Left ventricle myocardium inferior (tissue), 1 donor: ENCODE measurements at regions not wholly inside any gene's neighbourhood (a gene's known extent, or its start where the extent isn't known, plus 50 kb on each side); places are given as distances from the start of the nearest gene placed in this dataset.

Source experiments
- DNase-seq: peaks from one replicate; pipeline ENCODE4 v3.0.0-alpha.2; 2020
- H3K27ac ChIP-seq: fragments of 200-600 bp; replicated peaks from 2 replicates; pipeline ENCODE4 v1.8.0; 2021
- H3K27me3 ChIP-seq: fragments of 200-600 bp; 2 replicates; pipeline ENCODE4 v1.8.0; 2021; ENCODE audit warnings: low read depth
- H3K36me3 ChIP-seq: fragments of 200-600 bp; 2 replicates; pipeline ENCODE4 v1.8.0; 2021
- H3K4me1 ChIP-seq: fragments of 200-600 bp; 2 replicates; pipeline ENCODE4 v1.8.0; 2021
- H3K4me3 ChIP-seq: fragments of 200-600 bp; 2 replicates; pipeline ENCODE4 v1.8.0; 2021; ENCODE audit warnings: mild to moderate bottlenecking, moderate library complexity
- H3K9me3 ChIP-seq: fragments of 200-600 bp; replicated peaks from 2 replicates; pipeline ENCODE4 v1.8.0; 2021
- intact Hi-C: fragments of 100-400 bp; cut with micrococcal nuclease; formaldehyde crosslinking; loops from one replicate; pipeline ENCODE4 v1.11.0; 2022
- TF ChIP-seq, protein P1 (sequence below): fragments of 200-600 bp; IDR thresholded peaks from 2 replicates; pipeline ENCODE4 v1.8.0; 2021; ENCODE audit warnings: antibody characterized with exemption, mild to moderate bottlenecking, borderline replicate concordance
- donor health status: DM: no; HTN: yes; CAD: no; lungs with severe emphysema.

GRCh38 chr4:71958978-71959377, 72.8 kb upstream of the NPFFR2 start:
- TF ChIP-seq, protein P1, sequence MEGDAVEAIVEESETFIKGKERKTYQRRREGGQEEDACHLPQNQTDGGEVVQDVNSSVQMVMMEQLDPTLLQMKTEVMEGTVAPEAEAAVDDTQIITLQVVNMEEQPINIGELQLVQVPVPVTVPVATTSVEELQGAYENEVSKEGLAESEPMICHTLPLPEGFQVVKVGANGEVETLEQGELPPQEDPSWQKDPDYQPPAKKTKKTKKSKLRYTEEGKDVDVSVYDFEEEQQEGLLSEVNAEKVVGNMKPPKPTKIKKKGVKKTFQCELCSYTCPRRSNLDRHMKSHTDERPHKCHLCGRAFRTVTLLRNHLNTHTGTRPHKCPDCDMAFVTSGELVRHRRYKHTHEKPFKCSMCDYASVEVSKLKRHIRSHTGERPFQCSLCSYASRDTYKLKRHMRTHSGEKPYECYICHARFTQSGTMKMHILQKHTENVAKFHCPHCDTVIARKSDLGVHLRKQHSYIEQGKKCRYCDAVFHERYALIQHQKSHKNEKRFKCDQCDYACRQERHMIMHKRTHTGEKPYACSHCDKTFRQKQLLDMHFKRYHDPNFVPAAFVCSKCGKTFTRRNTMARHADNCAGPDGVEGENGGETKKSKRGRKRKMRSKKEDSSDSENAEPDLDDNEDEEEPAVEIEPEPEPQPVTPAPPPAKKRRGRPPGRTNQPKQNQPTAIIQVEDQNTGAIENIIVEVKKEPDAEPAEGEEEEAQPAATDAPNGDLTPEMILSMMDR: no peak
- Histone ChIP-seq H3K4me3 (no peak overlapping the region), H3K36me3 (no peaks in the 10 kb centered on the region), H3K27me3 (no peaks in the 10 kb centered on the region), H3K9me3 (peaks cover 14% of the 10 kb centered on the region), H3K4me1 (no peaks in the 10 kb centered on the region), H3K27ac (no peak overlapping the region)
- DNase-seq: no peak
- intact Hi-C loops: no loop called here

GRCh38 chr4:71962622-71963264, 69.1 kb upstream of the NPFFR2 start:
- Histone ChIP-seq H3K36me3 (no peaks in the 10 kb centered on the region), H3K27ac (no peak overlapping the region), H3K4me3 (no peak overlapping the region), H3K9me3 (no peaks in the 10 kb centered on the region), H3K4me1 (no peaks in the 10 kb centered on the region), H3K27me3 (no peaks in the 10 kb centered on the region)
- intact Hi-C loops: no loop called here
- DNase-seq: no peak
- TF ChIP-seq, protein P1: no peak

DNA sequence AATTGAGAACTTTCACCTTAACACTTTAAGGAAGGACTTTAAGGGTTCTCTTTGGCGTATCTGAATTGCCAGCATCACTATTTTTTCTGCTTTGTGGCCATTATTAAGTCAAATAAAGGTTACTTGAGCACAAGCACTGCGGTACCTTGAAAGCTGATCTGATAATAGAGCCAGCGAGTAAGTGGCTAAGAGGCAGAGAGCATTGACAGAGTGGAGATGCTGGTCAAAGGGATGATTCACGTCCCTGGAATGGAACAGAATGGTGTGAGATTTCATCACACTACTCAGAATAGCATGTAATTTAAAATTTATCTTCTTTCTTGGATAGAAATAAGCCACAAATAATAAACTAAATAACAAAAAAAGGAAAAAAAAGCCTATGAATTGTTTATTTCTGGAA, 57.1 kb upstream of the NPFFR2 start:
- Histone ChIP-seq H3K9me3 (peaks cover 8% of the 10 kb centered on the region), H3K4me3 (no peak overlapping the region), H3K4me1 (no peaks in the 10 kb centered on the region), H3K27ac (no peak overlapping the region), H3K27me3 (no peaks in the 10 kb centered on the region), H3K36me3 (no peaks in the 10 kb centered on the region)
- TF ChIP-seq, protein P1: no peak
- intact Hi-C loops: no loop called here
- no peak for DNase-seq

- Histone ChIP-seq H3K27me3 (no peaks in the 10 kb centered on the region), H3K36me3 (no peaks in the 10 kb centered on the region), H3K27ac (no peak overlapping the region), H3K4me3 (no peak overlapping the region), H3K9me3 (peaks cover 8% of the 10 kb centered on the region), H3K4me1 (no peaks in the 10 kb centered on the region)
- intact Hi-C loops: no loop called here
- no peak for DNase-seq
- TF ChIP-seq, protein P1: no peak
Measured at GRCh38 chr4:71976523-71976922, 55.3 kb upstream of the NPFFR2 start.

- no peaks in the 10 kb centered on the region for H3K4me1 ChIP-seq
- H3K4me3 ChIP-seq: no peak overlapping the region
- no peak for DNase-seq
- H3K9me3 ChIP-seq: peaks cover 8% of the 10 kb centered on the region
- no peaks in the 10 kb centered on the region for H3K36me3 ChIP-seq
- intact Hi-C loops: no loop called here
- no peaks in the 10 kb centered on the region for H3K27me3 ChIP-seq
- TF ChIP-seq, protein P1: no peak
- H3K27ac ChIP-seq: no peak overlapping the region
Measured at GRCh38 chr4:71978210-71978835, 53.5 kb upstream of the NPFFR2 start.
